ENCODE measurements at regions not wholly inside any gene's neighbourhood (a gene's known extent, or its start where the extent isn't known, plus 50 kb on each side); places are given as distances from the start of the nearest gene placed in this dataset.

GRCh38 chr2:196344397-196344796 is 173.0 kb upstream of the STK17B start:
- TF ChIP-seq CTCF (IDR thresholded peaks at IDR 0.05) (no peak), EZH2 (IDR thresholded peaks at IDR 0.05; ENCODE audit: borderline replicate concordance, insufficient read depth, low read depth, low read length, poor library complexity, severe bottlenecking) (no peak)
